Kidney (tissue), 13 donors: ENCODE measurements at regions not wholly inside any gene's neighbourhood (a gene's known extent, or its start where the extent isn't known, plus 50 kb on each side); places are given as distances from the start of the nearest gene placed in this dataset.

ENCODE experiments used
- DNase-seq, 5 donors: peaks; one replicate each; pipeline ENCODE4 v3.0.0-alpha.2; 2013 to 2020
- FAIRE-seq: peaks from 2 replicates; lab custom pipeline; 2012; peaks lifted over from hg19 to GRCh38; lab: Jason Lieb, UNC
- H3K27ac ChIP-seq, 2 donors: one replicate each; pipeline ENCODE4 v1.7.0; 2013; ENCODE audit warnings: low read depth in 2 of 2, low read length in 2 of 2, inconsistent platforms in 1 of 2
- H3K27me3 ChIP-seq: one replicate; pipeline ENCODE4 v1.7.1; 2013; ENCODE audit warnings: low read length, inconsistent platforms; ENCODE audit not compliant: control insufficient read depth, insufficient read depth
- H3K36me3 ChIP-seq, 3 donors: one replicate each; pipeline versions ENCODE4 v1.7.0 to v1.7.1; 2013; ENCODE audit warnings: low read length in 3 of 3, control low read depth in 1 of 3, inconsistent platforms in 1 of 3; ENCODE audit not compliant: insufficient read depth in 3 of 3, control insufficient read depth in 2 of 3
- H3K4me1 ChIP-seq, 3 donors: one replicate each; pipeline versions ENCODE4 v1.7.0 to v1.7.1; 2013; ENCODE audit warnings: low read length in 3 of 3, inconsistent platforms in 1 of 3, low read depth in 1 of 3; ENCODE audit not compliant: control insufficient read depth in 2 of 3, insufficient read depth in 2 of 3
- H3K4me3 ChIP-seq, 3 donors: one replicate each; pipeline versions ENCODE4 v1.7.0 to v1.8.1; 2013; ENCODE audit warnings: low read length in 3 of 3, control low read depth in 1 of 3, inconsistent platforms in 1 of 3
- H3K9ac ChIP-seq, 3 donors: one replicate each; pipeline versions ENCODE4 v1.7.0 to v1.7.1; 2013; ENCODE audit warnings: low read length in 3 of 3, control low read depth in 1 of 3, inconsistent platforms in 1 of 3
- H3K9me3 ChIP-seq, 3 donors: one replicate each; pipeline versions ENCODE4 v1.7.0 to v1.7.1; 2013; ENCODE audit warnings: low read length in 3 of 3, control low read depth in 1 of 3, inconsistent platforms in 1 of 3; ENCODE audit not compliant: control insufficient read depth in 2 of 3, insufficient read depth in 1 of 3
- CTCF ChIP-seq: IDR thresholded peaks from 3 replicates; pipeline ENCODE4 v1.5.1; 2012; ENCODE audit warnings: mild to moderate bottlenecking, moderate library complexity, borderline replicate concordance; ENCODE audit not compliant: insufficient read depth; ENCODE audit errors: extremely low read depth
- intact Hi-C: fragments of 100-400 bp; cut with DNase I; formaldehyde crosslinking; loops from one replicate; pipeline ENCODE4 v1.11.1; 2022
- donor health status: control.
- donor health status: control.
- donor health status: control.
- donor health status: control.
- donor health status: control.
- donor health status: DM: yes; HTN: yes; CAD: no.
- donor health status: Normal renal cell carcinoma (clear cell type).

GRCh38 chr20:43853174-43853803, 61.4 kb upstream of the TOX2 start:
- Histone ChIP-seq H3K9ac (no peak overlapping the region), H3K36me3 (no peaks in the 10 kb centered on the region), H3K4me1 (no peaks in the 10 kb centered on the region), H3K27ac (no peak overlapping the region), H3K9me3 (no peaks in the 10 kb centered on the region), H3K4me3 (no peak overlapping the region), H3K27me3 (no peaks in the 10 kb centered on the region)
- FAIRE-seq (no peak), DNase-seq (no peak)
- intact Hi-C loops: no loop called here
- no peak for TF ChIP-seq CTCF

GRCh38 chr20:43849496-43850186, 65.0 kb upstream of the TOX2 start:
- Histone ChIP-seq H3K9me3 (no peaks in the 10 kb centered on the region), H3K4me1 (no peaks in the 10 kb centered on the region), H3K27ac (peak overlapping the region; percentile 48 to 65), H3K27me3 (no peaks in the 10 kb centered on the region), H3K36me3 (no peaks in the 10 kb centered on the region), H3K9ac (no peak overlapping the region), H3K4me3 (no peak overlapping the region)
- intact Hi-C loops: no loop called here
- TF ChIP-seq CTCF: no peak
- no peak for FAIRE-seq
- no peak for DNase-seq

- H3K4me1 ChIP-seq: no peaks in the 10 kb centered on the region
- TF ChIP-seq CTCF: no peak
- DNase-seq: no peak
- no peaks in the 10 kb centered on the region for H3K27me3 ChIP-seq
- intact Hi-C loops: no loop called here
- no peak overlapping the region for H3K4me3 ChIP-seq
- no peaks in the 10 kb centered on the region for H3K9me3 ChIP-seq
- no peak overlapping the region for H3K9ac ChIP-seq
- FAIRE-seq: no peak
- no peaks in the 10 kb centered on the region for H3K36me3 ChIP-seq
- H3K27ac ChIP-seq: no peak overlapping the region
Measured at GRCh38 chr20:43846516-43846905, 68.1 kb upstream of the TOX2 start.
